K562 (cell line): ENCODE measurements at regions not wholly inside any gene's neighbourhood (a gene's known extent, or its start where the extent isn't known, plus 50 kb on each side); places are given as distances from the start of the nearest gene placed in this dataset.

Source experiments
- ATAC-seq: fragments of 200-7000 bp; cut with Tn5 transposase; 3 replicates; pipeline ENCODE4 v1.9.1; 2020; ENCODE audit warnings: moderate library complexity
- BruUV-seq: library from RNA; stranded (reverse); fragments of 400-500 nt; replicated peaks from 2 replicates; lab custom pipeline; 2021; lab: Mats Ljungman, UMichigan
- CTCF ChIA-PET: fragments of 300-600 bp; formaldehyde crosslinking; extraction: SDS; loops from one replicate; lab custom pipeline; 2021; ENCODE audit warnings: low intra/inter-chr PET ratio; lab: Yijun Ruan, JAX
- POLR2A ChIA-PET: fragments of 300-600, 350-650 bp; sonication (Branson Sonifier 250); formaldehyde crosslinking; extraction: SDS; loops from one replicate; lab custom pipeline; 2021; ENCODE audit warnings: antibody characterized with exemption, inconsistent platforms; lab: Yijun Ruan, JAX
- DNase-seq, 4 experiments: peaks; one replicate each; pipeline versions ENCODE4 v3.0.0 to v3.0.0-alpha.2; 2011 to 2018; ENCODE audit warnings: low spot score in 3 of 4, mixed read lengths in 3 of 4; ENCODE audit errors: extremely low read depth in 1 of 4
- FAIRE-seq: peaks from 2 replicates; lab custom pipeline; 2011; peaks lifted over from hg19 to GRCh38; lab: Jason Lieb, UNC
- H2AFZ ChIP-seq: 2 replicates; pipeline ENCODE4 v1.6.0; 2011; ENCODE audit warnings: low read depth, low read length, control low read depth, inconsistent platforms
- H3K27ac ChIP-seq: fragments of 200-600 bp; 3 replicates; pipeline ENCODE4 v1.8.0; 2011; ENCODE audit warnings: low read depth, mild to moderate bottlenecking, control low read depth, inconsistent platforms, low read length, moderate library complexity, mixed read lengths; ENCODE audit errors: extremely low read depth
- H3K27me3 ChIP-seq, 2 experiments: fragments of 300-600 bp in 1 of 2; 2 replicates in 1 of 2; 3 replicates in 1 of 2; pipeline versions ENCODE4 v1.6.0 to v1.8.0; 2011; ENCODE audit warnings: inconsistent platforms in 2 of 2, low read length in 2 of 2, mild to moderate bottlenecking in 1 of 2, mixed read lengths in 1 of 2, moderate library complexity in 1 of 2; ENCODE audit not compliant: control insufficient read depth in 2 of 2, insufficient read depth in 2 of 2
- H3K36me3 ChIP-seq: fragments of 300-600 bp; 3 replicates; pipeline ENCODE4 v1.8.0; 2011; ENCODE audit warnings: mild to moderate bottlenecking, low read length, inconsistent platforms; ENCODE audit not compliant: control insufficient read depth, insufficient read depth
- H3K4me1 ChIP-seq, 2 experiments: fragments of 200-600 bp in 1 of 2; replicated peaks in 1 of 2; 2 replicates in 1 of 2; 3 replicates in 1 of 2; pipeline versions ENCODE4 v1.5.1 to v1.8.0; 2011; ENCODE audit warnings: inconsistent platforms in 2 of 2, low read length in 2 of 2, mild to moderate bottlenecking in 1 of 2, mixed read lengths in 1 of 2, moderate library complexity in 1 of 2; ENCODE audit not compliant: control insufficient read depth in 2 of 2, insufficient read depth in 2 of 2
- H3K4me2 ChIP-seq: 2 replicates; pipeline ENCODE4 v1.6.1; 2011; ENCODE audit warnings: low read length, control low read depth, inconsistent platforms, mixed read lengths; ENCODE audit not compliant: insufficient read depth
- H3K4me3 ChIP-seq: fragments of 200-600 bp; sonication (generic), shearing (Covaris generic); 2 replicates; pipeline ENCODE4 v1.5.1; 2016; ENCODE audit warnings: control low read depth, inconsistent platforms
- H3K79me2 ChIP-seq: fragments of 200-600 bp; 3 replicates; pipeline ENCODE4 v1.8.0; 2011; ENCODE audit warnings: low read length, inconsistent platforms; ENCODE audit not compliant: control insufficient read depth, insufficient read depth
- H3K9ac ChIP-seq, 2 experiments: 2 replicates each; pipeline versions ENCODE4 v1.6.0 to v1.6.1; 2011; ENCODE audit warnings: low read depth in 2 of 2, low read length in 2 of 2, control low read depth in 1 of 2, inconsistent platforms in 1 of 2, mild to moderate bottlenecking in 1 of 2, mixed read lengths in 1 of 2; ENCODE audit not compliant: insufficient read depth in 1 of 2
- H3K9me1 ChIP-seq: one replicate; pipeline ENCODE4 v1.6.0; 2011; ENCODE audit warnings: inconsistent platforms, mild to moderate bottlenecking, low read length, moderate library complexity; ENCODE audit not compliant: control insufficient read depth, insufficient read depth
- H3K9me3 ChIP-seq: replicated peaks from 2 replicates; pipeline ENCODE4 v1.5.1; 2011; ENCODE audit warnings: low read depth, low read length, inconsistent platforms; ENCODE audit not compliant: control insufficient read depth, insufficient read depth
- H4K20me1 ChIP-seq: replicated peaks from 2 replicates; pipeline ENCODE4 v1.6.1; 2011; ENCODE audit warnings: low read length, inconsistent platforms, mixed read lengths; ENCODE audit not compliant: control insufficient read depth, insufficient read depth
- ARID1B ChIP-seq: fragments of 450-650 bp; IDR thresholded peaks from 2 replicates; pipeline ENCODE4 v1.6.1; 2016; ENCODE audit warnings: antibody characterized with exemption, mild to moderate bottlenecking, inconsistent platforms
- BRF1 ChIP-seq: IDR thresholded peaks from 3 replicates; pipeline ENCODE4 v1.6.1; 2011; ENCODE audit warnings: borderline replicate concordance, mild to moderate bottlenecking; ENCODE audit not compliant: insufficient read length; ENCODE audit errors: extremely low read depth
- CREB5 ChIP-seq: fragments of 250-450 bp; sonication (Bioruptor Pico); IDR thresholded peaks from 2 replicates; pipeline ENCODE4 v1.5.0; 2020; ENCODE audit warnings: mild to moderate bottlenecking
- GTF2A2 ChIP-seq: IDR thresholded peaks from 2 replicates; pipeline ENCODE4 v1.6.1; 2016; ENCODE audit warnings: mild to moderate bottlenecking, missing genetic modification characterization, missing compliant biosample characterization
- HMG20B ChIP-seq: fragments of 250-450 bp; sonication (Bioruptor Pico); IDR thresholded peaks from 2 replicates; pipeline ENCODE4 v1.5.0; 2021; ENCODE audit warnings: mild to moderate bottlenecking
- MCM5 ChIP-seq: fragments of 450-650 bp; IDR thresholded peaks from 2 replicates; pipeline ENCODE4 v1.6.1; 2016; ENCODE audit warnings: low read depth
- RERE ChIP-seq: sonication (generic); formaldehyde crosslinking; IDR thresholded peaks from 2 replicates; pipeline ENCODE4 v1.8.0; 2023; ENCODE audit warnings: missing genetic modification reagents, mild to moderate bottlenecking, borderline replicate concordance
- STAT6 ChIP-seq: sonication (generic); formaldehyde crosslinking; IDR thresholded peaks from 2 replicates; pipeline ENCODE4 v1.8.1; 2023; ENCODE audit warnings: mild to moderate bottlenecking, missing genetic modification reagents
- TAF15 ChIP-seq: fragments of 200-400 bp; formaldehyde crosslinking; IDR thresholded peaks from 2 replicates; pipeline ENCODE4 v1.6.1; 2017; ENCODE audit warnings: mild to moderate bottlenecking, low read depth, low read length, moderate library complexity
- TOE1 ChIP-seq, 2 experiments: fragments of 450-650 bp in 1 of 2; sonication (generic) in 1 of 2; formaldehyde crosslinking in 1 of 2; IDR thresholded peaks; 2 replicates each; pipeline versions ENCODE4 v1.7.1 to v1.8.0; 2016 to 2022; ENCODE audit warnings: borderline replicate concordance in 2 of 2, mild to moderate bottlenecking in 2 of 2, antibody characterized with exemption in 1 of 2, inconsistent platforms in 1 of 2, low read depth in 1 of 2, missing genetic modification reagents in 1 of 2, moderate library complexity in 1 of 2
- U2AF1 ChIP-seq: fragments of 200-400 bp; formaldehyde crosslinking; optimal IDR thresholded peaks from 2 replicates; pipeline ENCODE3; 2017; ENCODE audit warnings: mild to moderate bottlenecking, low read depth, low read length, moderate library complexity
- ZNF23 ChIP-seq: fragments of 250-450 bp; sonication (Bioruptor Pico); IDR thresholded peaks from 2 replicates; pipeline ENCODE4 v1.4.0; 2020; ENCODE audit warnings: mild to moderate bottlenecking
- WGBS: fragments of 100-300 bp; shearing (Covaris generic); methylation state at CpG from one replicate; pipeline ENCODE4 v1.1.6; 2016; ENCODE audit warnings: low coverage, mixed read lengths; ENCODE audit not compliant: insufficient coverage; ENCODE audit errors: missing lambda C conversion rate; 5-methylcytosine and 5-hydroxymethylcytosine counted together
- in situ Hi-C: fragments of 300-500 bp; cut with MboI; formaldehyde crosslinking; loops from 4 replicates; pipeline ENCODE4 v1.15.0; 2018; ENCODE audit warnings: inconsistent platforms, mixed read lengths
- intact Hi-C: fragments of 100-400 bp; cut with micrococcal nuclease; formaldehyde crosslinking; loops from 2 replicates; pipeline ENCODE4 v1.14.2; 2022

- H3K4me3 ChIP-seq, result no peak overlapping the region
- FAIRE-seq (no peak), ATAC-seq (no peak), DNase-seq (no peak)
- ChIA-PET CTCF (no interaction called here), POLR2A (no interaction called here)
- no peaks in the 10 kb centered on the region for H3K9me3 ChIP-seq
- no peaks in the 10 kb centered on the region for H3K4me1 ChIP-seq
- H3K79me2 ChIP-seq, result no peaks in the 10 kb centered on the region
- H3K36me3 ChIP-seq, result no peaks in the 10 kb centered on the region
- H4K20me1 ChIP-seq, result no peaks in the 10 kb centered on the region; the same call in 1 of the 2 replicates
- no peaks in the 10 kb centered on the region; a peak in 3 of 5 replicates for H3K27me3 ChIP-seq
- 0% methylated on average over 4 of the region's 5 CpGs for WGBS
- H3K4me2 ChIP-seq, result no peak overlapping the region
- TF ChIP-seq HMG20B (CRISPR knock-in tag) (no peak), ZNF23 (CRISPR knock-in tag) (no peak), GTF2A2 (tag) (no peak), RERE (CRISPR knock-in tag) (no peak), MCM5 (no peak), ARID1B (no peak), STAT6 (CRISPR knock-in tag) (no peak), CREB5 (CRISPR knock-in tag) (no peak), BRF1 (no peak), TAF15 (no peak), TOE1 (IDR thresholded peaks at IDR 0.05; ENCODE audit: borderline replicate concordance) (no peak), TOE1 (CRISPR knock-in tag; IDR thresholded peaks at IDR 0.05; ENCODE audit: borderline replicate concordance, low read depth) (no peak), U2AF1 (no peak)
- H3K27ac ChIP-seq, result no peak overlapping the region
- no peak overlapping the region for H2AFZ ChIP-seq
- H3K9me1 ChIP-seq, result no peaks in the 10 kb centered on the region
- BruUV-seq, result no TSS peak
- intact Hi-C loops (no loop called here), in situ Hi-C loops (no loop called here)
- H3K9ac ChIP-seq, result no peak overlapping the region
Measured at GRCh38 chr19:31969016-31969415, 376.4 kb upstream of the ZNF507 start.
